HG02642 (cell line): ENCODE measurements at regions not wholly inside any gene's neighbourhood (a gene's known extent, or its start where the extent isn't known, plus 50 kb on each side); places are given as distances from the start of the nearest gene placed in this dataset.
A peak's percentile ranks its signal among the peaks of the same experiment; 100 is the strongest.
"Not testable (repeated sequence)": the region's sequence is repeated elsewhere in the genome, so short reads cannot be mapped to it uniquely, and the experiment has no call there.

ENCODE experiments used
- ATAC-seq: cut with Tn5 transposase; IDR thresholded peaks from one replicate; pipeline ENCODE4 v1.9.1; 2021; ENCODE audit warnings: mild to moderate bottlenecking; ENCODE audit not compliant: unreplicated experiment, poor library complexity

DNA sequence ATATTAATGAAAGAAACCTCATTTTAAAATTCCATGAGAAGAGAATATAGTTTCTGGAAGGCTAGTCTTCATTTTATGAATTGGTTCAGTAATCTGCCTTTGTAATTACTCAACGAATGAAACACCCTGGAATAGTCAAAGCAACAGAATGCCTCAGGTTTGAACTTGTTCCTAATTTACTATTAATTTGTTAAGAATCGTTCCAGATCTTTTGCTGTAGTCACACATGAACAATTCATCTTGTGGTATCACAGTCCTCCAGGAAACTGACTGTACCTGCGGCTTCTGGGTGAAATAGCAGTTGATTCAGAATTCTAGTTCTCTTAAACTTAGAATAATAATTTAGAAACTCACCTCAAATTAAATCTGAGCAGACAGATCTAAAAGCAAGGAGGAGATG, 282.7 kb upstream of the MAP2 start:
- ATAC-seq = no peak

DNA sequence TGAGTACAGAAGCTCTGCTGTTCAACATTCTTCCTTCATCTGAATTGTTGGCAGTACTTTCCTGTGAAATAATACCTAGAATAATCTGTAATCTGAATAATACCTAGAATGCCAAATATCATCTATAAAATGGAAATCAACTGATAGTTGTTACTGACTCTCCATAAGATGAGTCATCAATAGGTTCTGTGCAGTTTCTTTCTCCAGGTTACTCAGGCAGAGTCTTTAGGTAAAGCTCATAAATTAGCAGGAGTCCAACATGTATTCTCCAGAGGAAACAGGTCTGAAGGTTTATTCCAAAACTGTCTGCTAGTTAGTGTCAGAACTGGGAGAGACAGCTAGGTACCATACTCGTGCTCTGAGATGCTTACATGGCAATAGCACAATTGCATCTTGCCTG, 282.0 kb upstream of the MAP2 start:
- ATAC-seq = no peak

GRCh38 chr2:209145220-209145691, 278.6 kb upstream of the MAP2 start:
- ATAC-seq = not testable (repeated sequence)

GRCh38 chr2:209145941-209146681, 277.7 kb upstream of the MAP2 start:
- no peak for ATAC-seq

- ATAC-seq = no peak
Observed at GRCh38 chr2:209146682-209147320, 277.0 kb upstream of the MAP2 start.

GRCh38 chr2:209147981-209148380, 275.9 kb upstream of the MAP2 start:
- no peak for ATAC-seq

- no peak for ATAC-seq
Observed at GRCh38 chr2:209160800-209161588, 262.9 kb upstream of the MAP2 start.

GRCh38 chr2:209162129-209162528, 261.7 kb upstream of the MAP2 start:
- no peak for ATAC-seq

DNA sequence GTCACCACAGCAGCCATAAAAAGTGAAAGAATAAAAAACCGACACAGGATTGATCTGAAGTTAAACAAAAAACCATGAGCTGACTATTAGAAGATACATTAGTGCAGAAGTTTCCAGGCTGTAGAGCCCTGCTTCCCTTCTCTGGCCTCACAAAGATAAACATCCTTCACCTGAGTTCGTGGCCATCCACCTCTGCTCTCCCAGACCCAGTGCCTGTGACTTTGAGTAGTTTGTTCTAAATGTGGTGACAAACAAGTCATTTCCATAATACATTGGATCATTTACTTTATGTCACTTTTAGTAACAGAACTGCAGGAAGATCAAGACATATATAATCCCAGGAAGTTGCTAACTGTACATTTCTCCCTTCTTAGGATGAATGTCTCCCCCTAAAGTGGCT, 241.9 kb upstream of the MAP2 start:
- ATAC-seq = no peak

DNA sequence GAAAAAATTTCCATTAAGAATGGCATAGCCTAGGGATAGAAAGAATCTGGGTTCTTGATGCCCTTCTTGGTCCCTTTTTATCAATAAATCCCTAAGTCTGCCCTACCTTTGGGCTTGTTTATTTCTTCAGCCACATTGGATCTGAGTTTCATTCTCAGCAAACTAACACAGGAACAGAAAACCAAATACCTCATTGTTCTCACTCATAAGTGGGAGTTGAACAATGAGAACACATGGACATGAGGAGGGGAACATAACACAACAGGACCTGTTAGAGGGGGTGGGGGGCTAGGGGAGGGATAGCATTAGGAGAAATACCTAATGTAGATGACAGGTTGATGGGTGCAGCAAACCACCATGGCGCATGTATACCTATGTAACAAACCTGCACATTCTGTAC, 237.0 kb upstream of the MAP2 start:
- not testable (repeated sequence) for ATAC-seq

- ATAC-seq = no peak
Observed at GRCh38 chr2:209189893-209190292, 234.0 kb upstream of the MAP2 start.

GRCh38 chr2:209191139-209191538, 232.7 kb upstream of the MAP2 start:
- no peak for ATAC-seq

DNA sequence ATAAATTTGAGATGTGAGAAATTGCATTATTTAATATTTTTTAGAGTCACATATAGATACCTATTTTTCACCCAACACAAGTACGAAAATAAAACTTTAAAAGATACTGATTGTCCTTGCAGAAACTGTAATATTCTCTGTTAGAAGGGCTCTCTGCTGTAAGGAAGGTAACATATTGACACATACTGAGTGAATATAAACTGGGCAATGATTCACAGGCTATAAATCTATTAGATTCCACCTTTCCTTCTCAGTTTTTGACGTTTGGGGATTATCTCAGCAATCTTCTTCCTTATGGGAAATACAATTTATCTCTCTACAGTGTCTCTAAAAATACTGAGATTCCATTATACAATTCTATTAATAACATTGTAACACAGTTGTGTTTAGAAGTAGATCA, 229.1 kb upstream of the MAP2 start:
- no peak for ATAC-seq

GRCh38 chr2:209208211-209208610, 215.6 kb upstream of the MAP2 start:
- ATAC-seq = peak; percentile 56

- no peak for ATAC-seq
Observed at GRCh38 chr2:209209943-209210342, 213.9 kb upstream of the MAP2 start.

DNA sequence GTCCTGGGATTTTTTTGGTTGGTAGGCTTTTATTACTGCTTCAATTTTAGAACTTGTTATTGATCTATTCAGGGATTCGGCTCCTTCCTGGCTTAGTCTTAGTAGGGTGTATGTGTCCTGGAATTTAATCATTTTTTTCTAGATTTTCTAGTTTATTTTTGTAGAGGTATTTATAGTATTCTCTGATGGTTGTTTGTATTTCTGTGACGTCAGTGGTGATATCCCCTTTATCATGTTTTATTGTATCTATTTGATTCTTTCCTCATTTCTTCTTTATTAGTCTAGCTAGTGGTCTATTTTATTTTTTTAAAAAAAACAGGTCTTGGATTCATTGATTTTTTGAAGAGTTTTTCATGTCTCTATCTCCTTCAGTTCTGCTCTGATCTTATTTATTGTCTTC, 193.3 kb upstream of the MAP2 start:
- ATAC-seq = no peak

- no peak for ATAC-seq
Observed at GRCh38 chr2:209236377-209236776, 187.5 kb upstream of the MAP2 start.

- no peak for ATAC-seq
Observed at GRCh38 chr2:209238765-209239584, 184.9 kb upstream of the MAP2 start.

GRCh38 chr2:209239585-209239938, 184.3 kb upstream of the MAP2 start:
- ATAC-seq = no peak

DNA sequence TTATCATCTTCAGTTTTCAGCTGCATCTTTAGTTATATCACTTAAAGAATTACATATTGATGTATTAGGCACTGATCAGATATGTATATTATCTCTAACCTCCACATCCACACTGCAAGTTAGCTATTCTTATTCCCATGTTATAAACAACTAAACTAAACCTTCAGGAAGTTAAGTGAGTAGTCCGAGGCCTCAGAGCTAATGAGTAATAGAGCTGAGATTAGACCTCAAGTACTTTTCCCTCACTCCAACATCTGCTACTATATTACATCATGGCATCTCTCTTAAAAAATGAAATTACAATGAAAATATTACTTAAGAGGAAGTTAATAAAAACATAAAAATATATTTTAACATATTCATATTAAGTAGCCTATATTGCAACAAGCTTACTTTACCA, 183.6 kb upstream of the MAP2 start:
- ATAC-seq = no peak
